SK-N-SH treated with all-trans-retinoic acid at 6 μM for 48 hours (cell line): ENCODE measurements at regions not wholly inside any gene's neighbourhood (a gene's known extent, or its start where the extent isn't known, plus 50 kb on each side); places are given as distances from the start of the nearest gene placed in this dataset.

Source experiments
- ATAC-seq: fragments of 200-7000 bp; cut with Tn5 transposase; 3 replicates; pipeline ENCODE4 v1.9.1; 2020; ENCODE audit warnings: mild to moderate bottlenecking, moderate library complexity
- ARNTL ChIP-seq: fragments of 450-650 bp; formaldehyde crosslinking; IDR thresholded peaks from 2 replicates; pipeline ENCODE4 v1.5.0; 2020; ENCODE audit warnings: low read depth, mild to moderate bottlenecking, moderate library complexity, borderline replicate concordance
- BACH2 ChIP-seq: fragments of 250-450 bp; sonication (Bioruptor Pico); IDR thresholded peaks from 2 replicates; pipeline ENCODE4 v1.9.0; 2021; ENCODE audit warnings: mild to moderate bottlenecking, borderline replicate concordance
- CSDC2 ChIP-seq: fragments of 250-450 bp; sonication (Bioruptor Pico); IDR thresholded peaks from 2 replicates; pipeline ENCODE4 v1.5.0; 2020; ENCODE audit warnings: mild to moderate bottlenecking, moderate library complexity
- CSRNP3 ChIP-seq: fragments of 250-450 bp; sonication (Bioruptor Pico); IDR thresholded peaks from 2 replicates; pipeline ENCODE4 v1.5.1; 2021; ENCODE audit warnings: mild to moderate bottlenecking, moderate library complexity
- ESRRG ChIP-seq: fragments of 250-450 bp; sonication (Bioruptor Pico); IDR thresholded peaks from 2 replicates; pipeline ENCODE4 v1.6.1; 2021; ENCODE audit warnings: mild to moderate bottlenecking
- GLIS3 ChIP-seq: fragments of 250-450 bp; sonication (Bioruptor Pico); IDR thresholded peaks from 2 replicates; pipeline ENCODE4 v1.5.0; 2020; ENCODE audit warnings: mild to moderate bottlenecking, moderate library complexity
- ISL1 ChIP-seq: fragments of 250-450 bp; sonication (Bioruptor Pico); IDR thresholded peaks from 2 replicates; pipeline ENCODE4 v2.1.2; 2022; ENCODE audit warnings: mild to moderate bottlenecking, moderate library complexity
- OSR1 ChIP-seq: fragments of 250-450 bp; sonication (Bioruptor Pico); IDR thresholded peaks from 2 replicates; pipeline ENCODE4 v1.8.0; 2022; ENCODE audit warnings: moderate library complexity, mild to moderate bottlenecking, inconsistent platforms
- PATZ1 ChIP-seq: fragments of 250-450 bp; sonication (Bioruptor Pico); IDR thresholded peaks from 2 replicates; pipeline ENCODE4 v1.8.0; 2020; ENCODE audit warnings: mild to moderate bottlenecking, moderate library complexity, borderline replicate concordance
- PPARA ChIP-seq: fragments of 250-450 bp; sonication (Bioruptor Pico); IDR thresholded peaks from 2 replicates; pipeline ENCODE4 v1.5.0; 2020; ENCODE audit warnings: mild to moderate bottlenecking, borderline replicate concordance
- RARB ChIP-seq: fragments of 250-450 bp; sonication (Bioruptor Pico); IDR thresholded peaks from 2 replicates; pipeline ENCODE4 v1.8.0; 2021; ENCODE audit warnings: mild to moderate bottlenecking, moderate library complexity
- SNAI2 ChIP-seq: fragments of 250-450 bp; sonication (Bioruptor Pico); IDR thresholded peaks from 2 replicates; pipeline ENCODE4 v1.5.0; 2020; ENCODE audit warnings: mild to moderate bottlenecking, moderate library complexity
- TCF4 ChIP-seq: fragments of 250-450 bp; sonication (Bioruptor Pico); IDR thresholded peaks from 2 replicates; pipeline ENCODE4 v1.8.0; 2021; ENCODE audit warnings: mild to moderate bottlenecking, moderate library complexity, borderline replicate concordance
- TOX ChIP-seq: fragments of 250-450 bp; sonication (Bioruptor Pico); IDR thresholded peaks from 2 replicates; pipeline ENCODE4 v1.8.0; 2021; ENCODE audit warnings: mild to moderate bottlenecking, moderate library complexity, borderline replicate concordance
- TSHZ2 ChIP-seq: fragments of 250-450 bp; sonication (Bioruptor Pico); IDR thresholded peaks from 2 replicates; pipeline ENCODE4 v1.5.0; 2020; ENCODE audit warnings: mild to moderate bottlenecking, moderate library complexity
- ZC3H10 ChIP-seq: fragments of 250-450 bp; sonication (Bioruptor Pico); IDR thresholded peaks from 2 replicates; pipeline ENCODE4 v1.5.1; 2021; ENCODE audit warnings: mild to moderate bottlenecking, moderate library complexity
- ZFP3 ChIP-seq: fragments of 250-450 bp; sonication (Bioruptor Pico); IDR thresholded peaks from 2 replicates; pipeline ENCODE4 v1.5.0; 2020; ENCODE audit warnings: mild to moderate bottlenecking, moderate library complexity
- ZFP30 ChIP-seq: fragments of 450-650 bp; formaldehyde crosslinking; IDR thresholded peaks from 2 replicates; pipeline ENCODE4 v1.5.0; 2022; ENCODE audit warnings: mild to moderate bottlenecking, moderate library complexity
- ZNF565 ChIP-seq: fragments of 450-650 bp; formaldehyde crosslinking; conservative IDR thresholded peaks from 2 replicates; pipeline ENCODE4 v1.5.0; 2020; ENCODE audit warnings: low read depth, mild to moderate bottlenecking, moderate library complexity
- ZNF70 ChIP-seq: fragments of 450-650 bp; formaldehyde crosslinking; IDR thresholded peaks from 2 replicates; pipeline ENCODE4 v1.5.0; 2020; ENCODE audit warnings: mild to moderate bottlenecking, moderate library complexity
- ZNF8 ChIP-seq: fragments of 450-650 bp; formaldehyde crosslinking; IDR thresholded peaks from 2 replicates; pipeline ENCODE4 v1.5.0; 2020; ENCODE audit warnings: mild to moderate bottlenecking, moderate library complexity
- TF ChIP-seq, protein P1 (sequence below): fragments of 250-450 bp; sonication (Bioruptor Pico); IDR thresholded peaks from 2 replicates; pipeline ENCODE4 v1.8.0; 2021; ENCODE audit warnings: low read depth, mild to moderate bottlenecking, moderate library complexity, borderline replicate concordance
- TF ChIP-seq, protein P2 (sequence below): fragments of 250-450 bp; sonication (Bioruptor Pico); IDR thresholded peaks from 2 replicates; pipeline ENCODE4 v1.5.1; 2020; ENCODE audit warnings: low read depth, mild to moderate bottlenecking, moderate library complexity

DNA sequence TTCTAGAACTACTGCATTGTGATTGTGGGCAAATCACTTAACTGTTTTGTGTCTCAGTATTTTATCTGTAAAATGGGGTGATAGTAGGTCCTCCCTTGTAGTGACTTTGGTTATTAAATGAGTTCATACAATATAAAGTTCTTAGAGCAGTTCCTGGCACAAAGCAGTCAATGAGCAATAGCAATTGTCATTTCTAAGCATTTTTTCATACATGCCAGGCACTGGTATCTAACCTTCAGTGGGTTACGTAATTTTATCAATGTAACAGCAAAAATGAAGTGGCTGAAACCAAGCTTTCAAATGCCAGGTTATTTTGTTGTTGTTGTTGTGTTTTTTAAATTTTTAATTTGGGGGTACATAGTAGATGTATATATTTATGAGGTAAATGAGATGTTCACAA, 401.9 kb downstream of the MEIS1 start:
- ATAC-seq, result no peak
- no peak for TF ChIP-seq SNAI2 (CRISPR knock-in tag)
- TF ChIP-seq, protein P1, sequence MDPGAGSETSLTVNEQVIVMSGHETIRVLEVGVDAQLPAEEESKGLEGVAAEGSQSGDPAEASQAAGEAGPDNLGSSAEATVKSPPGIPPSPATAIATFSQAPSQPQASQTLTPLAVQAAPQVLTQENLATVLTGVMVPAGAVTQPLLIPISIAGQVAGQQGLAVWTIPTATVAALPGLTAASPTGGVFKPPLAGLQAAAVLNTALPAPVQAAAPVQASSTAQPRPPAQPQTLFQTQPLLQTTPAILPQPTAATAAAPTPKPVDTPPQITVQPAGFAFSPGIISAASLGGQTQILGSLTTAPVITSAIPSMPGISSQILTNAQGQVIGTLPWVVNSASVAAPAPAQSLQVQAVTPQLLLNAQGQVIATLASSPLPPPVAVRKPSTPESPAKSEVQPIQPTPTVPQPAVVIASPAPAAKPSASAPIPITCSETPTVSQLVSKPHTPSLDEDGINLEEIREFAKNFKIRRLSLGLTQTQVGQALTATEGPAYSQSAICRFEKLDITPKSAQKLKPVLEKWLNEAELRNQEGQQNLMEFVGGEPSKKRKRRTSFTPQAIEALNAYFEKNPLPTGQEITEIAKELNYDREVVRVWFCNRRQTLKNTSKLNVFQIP (CRISPR knock-in tag), result no peak
- TF ChIP-seq ZFP30 (CRISPR knock-in tag), result no peak
- TF ChIP-seq ZNF70, result no peak
- TF ChIP-seq ZC3H10 (CRISPR knock-in tag), result no peak
- TF ChIP-seq, protein P2, sequence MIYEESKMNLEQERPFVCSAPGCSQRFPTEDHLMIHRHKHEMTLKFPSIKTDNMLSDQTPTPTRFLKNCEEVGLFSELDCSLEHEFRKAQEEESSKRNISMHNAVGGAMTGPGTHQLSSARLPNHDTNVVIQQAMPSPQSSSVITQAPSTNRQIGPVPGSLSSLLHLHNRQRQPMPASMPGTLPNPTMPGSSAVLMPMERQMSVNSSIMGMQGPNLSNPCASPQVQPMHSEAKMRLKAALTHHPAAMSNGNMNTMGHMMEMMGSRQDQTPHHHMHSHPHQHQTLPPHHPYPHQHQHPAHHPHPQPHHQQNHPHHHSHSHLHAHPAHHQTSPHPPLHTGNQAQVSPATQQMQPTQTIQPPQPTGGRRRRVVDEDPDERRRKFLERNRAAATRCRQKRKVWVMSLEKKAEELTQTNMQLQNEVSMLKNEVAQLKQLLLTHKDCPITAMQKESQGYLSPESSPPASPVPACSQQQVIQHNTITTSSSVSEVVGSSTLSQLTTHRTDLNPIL (CRISPR knock-in tag), result no peak
- no peak for TF ChIP-seq ZNF8 (CRISPR knock-in tag)
- no peak for TF ChIP-seq ESRRG (CRISPR knock-in tag)
- TF ChIP-seq PATZ1 (CRISPR knock-in tag), result no peak
- TF ChIP-seq BACH2 (CRISPR knock-in tag), result no peak
- TF ChIP-seq GLIS3 (CRISPR knock-in tag), result no peak
- no peak for TF ChIP-seq ISL1 (CRISPR knock-in tag)
- TF ChIP-seq ZFP3 (CRISPR knock-in tag), result no peak
- no peak for TF ChIP-seq TCF4 (CRISPR knock-in tag)

- TF ChIP-seq TCF4 (CRISPR knock-in tag) (no peak), ESRRG (CRISPR knock-in tag) (no peak), ISL1 (CRISPR knock-in tag) (peak; percentile 21; the same call in 1 of the 2 replicates), GLIS3 (CRISPR knock-in tag) (no peak), ZFP30 (CRISPR knock-in tag) (no peak), BACH2 (CRISPR knock-in tag) (no peak), ZC3H10 (CRISPR knock-in tag) (no peak), ZFP3 (CRISPR knock-in tag) (no peak)
- TF ChIP-seq, all 23 proteins: peak for 1
- ATAC-seq, result peak; percentile 97
Observed at GRCh38 chr2:66839551-66840320, 404.8 kb downstream of the MEIS1 start.

GRCh38 chr2:66840321-66841002, 405.5 kb downstream of the MEIS1 start:
- ATAC-seq, result peak; percentile 41; the same call in 2 of the 3 replicates
- TF ChIP-seq ZNF70 (no peak), CSDC2 (CRISPR knock-in tag) (no peak), ISL1 (CRISPR knock-in tag) (no peak), ZNF565 (CRISPR knock-in tag) (no peak), TCF4 (CRISPR knock-in tag) (no peak), PPARA (CRISPR knock-in tag) (no peak), CSRNP3 (CRISPR knock-in tag) (no peak), ZNF8 (CRISPR knock-in tag) (no peak), RARB (CRISPR knock-in tag) (no peak), ARNTL (no peak), PATZ1 (CRISPR knock-in tag) (no peak), OSR1 (no peak), TOX (CRISPR knock-in tag) (no peak), BACH2 (CRISPR knock-in tag) (no peak), TSHZ2 (no peak)
- TF ChIP-seq, protein P2 (CRISPR knock-in tag), result no peak
